GM10248 (cell line): ENCODE measurements at regions not wholly inside any gene's neighbourhood (a gene's known extent, or its start where the extent isn't known, plus 50 kb on each side); places are given as distances from the start of the nearest gene placed in this dataset.

Source experiments
- CTCF ChIA-PET: fragments of 300-600 bp; sonication (Branson Sonifier 250); formaldehyde crosslinking; extraction: SDS; loops from one replicate; lab custom pipeline; 2021; ENCODE audit warnings: antibody characterized with exemption; lab: Yijun Ruan, JAX
- POLR2A ChIA-PET: fragments of 350-650 bp; sonication (Branson Sonifier 250); formaldehyde crosslinking; extraction: SDS; loops from one replicate; lab custom pipeline; 2020; ENCODE audit warnings: antibody characterized with exemption; lab: Yijun Ruan, JAX
- DNase-seq: peaks from one replicate; pipeline ENCODE4 v3.0.0; 2012; ENCODE audit errors: extremely low spot score
- CTCF ChIP-seq: IDR thresholded peaks from 2 replicates; pipeline ENCODE4 v1.5.1; 2012; ENCODE audit warnings: mild to moderate bottlenecking, low read depth; ENCODE audit errors: extremely low read depth, missing control alignments, control extremely low read depth

DNA sequence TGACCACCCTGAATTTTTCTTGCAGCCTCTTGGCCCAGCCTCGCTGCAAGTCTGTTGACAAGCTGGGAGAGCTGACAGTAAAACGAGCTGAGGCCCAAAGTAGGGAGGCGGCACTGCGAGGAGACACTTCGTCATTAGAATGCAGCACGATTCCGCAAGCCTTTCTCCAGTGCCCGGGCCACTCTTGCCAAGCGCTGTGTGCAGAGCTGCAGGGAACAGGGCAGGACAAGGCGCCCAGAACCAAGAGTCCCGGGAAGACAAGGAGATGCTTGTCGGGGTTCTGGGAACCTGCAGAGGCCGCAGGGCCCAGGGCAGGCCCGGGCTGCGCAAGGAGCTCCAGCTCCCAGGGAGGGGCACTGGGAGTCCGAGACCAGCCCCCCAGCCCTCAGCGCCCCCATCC, 187.1 kb downstream of the BCOR start:
- no peak for TF ChIP-seq CTCF
- POLR2A ChIA-PET, result no interaction called here
- no peak for DNase-seq
- CTCF ChIA-PET, result no interaction called here

DNA sequence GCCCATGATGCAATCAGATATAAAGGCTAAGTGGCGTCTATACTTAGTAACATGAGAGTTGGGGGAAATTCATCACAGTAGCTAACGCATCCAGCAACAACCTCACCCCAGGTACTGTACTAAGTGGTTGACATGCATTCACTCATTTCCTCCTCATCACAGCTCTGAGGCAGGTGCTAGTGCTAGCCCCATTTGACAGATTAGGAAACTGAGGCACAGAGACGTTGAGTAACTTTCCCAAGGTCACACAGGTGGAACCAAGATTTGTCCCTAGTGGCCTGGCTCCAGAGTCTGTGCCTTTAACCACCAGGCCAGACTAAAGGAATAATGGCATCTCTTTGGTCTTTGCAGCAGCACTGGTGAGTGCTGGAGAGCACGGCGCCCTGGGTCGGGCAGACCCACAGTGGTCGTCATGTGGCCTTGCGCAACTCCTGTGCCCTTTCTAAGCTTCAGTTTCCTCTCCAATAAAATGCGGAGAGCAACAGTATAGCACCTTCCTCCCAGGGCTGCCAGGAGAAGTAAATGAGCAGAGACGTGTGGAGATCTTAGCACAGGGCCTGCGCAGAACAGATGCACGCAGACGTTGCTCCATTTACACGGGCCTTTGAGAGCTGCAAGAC, 186.4 kb downstream of the BCOR start:
- POLR2A ChIA-PET, result no interaction called here
- CTCF ChIA-PET, result no interaction called here
- TF ChIP-seq CTCF, result no peak
- DNase-seq, result no peak

- ChIA-PET POLR2A (no interaction called here), CTCF (no interaction called here)
- DNase-seq, result no peak
- TF ChIP-seq CTCF, result no peak
Measured at GRCh38 chrX:39912126-39912525, 185.6 kb downstream of the BCOR start.

DNA sequence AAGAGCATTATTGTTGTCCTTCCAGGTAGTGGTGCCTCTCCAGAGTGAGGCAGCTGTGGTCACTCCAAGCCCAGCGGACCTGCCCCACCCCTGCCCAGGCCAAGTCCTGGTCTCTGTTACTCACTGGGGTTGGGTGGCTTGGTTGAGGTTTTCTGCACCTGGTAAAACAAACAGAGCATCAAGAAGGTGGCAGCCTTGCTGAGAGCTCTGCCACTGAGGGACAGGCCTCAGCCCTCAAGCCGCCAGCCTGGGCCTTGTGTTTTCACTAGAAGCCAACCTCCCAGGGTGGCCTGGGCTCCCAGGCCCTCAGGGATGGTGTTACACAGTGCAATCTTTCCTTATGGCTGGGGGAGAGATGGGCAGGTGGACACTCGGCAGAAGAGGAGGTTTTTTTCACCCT, 182.7 kb downstream of the BCOR start:
- ChIA-PET CTCF (no interaction called here), POLR2A (no interaction called here)
- DNase-seq, result no peak
- TF ChIP-seq CTCF, result no peak

DNA sequence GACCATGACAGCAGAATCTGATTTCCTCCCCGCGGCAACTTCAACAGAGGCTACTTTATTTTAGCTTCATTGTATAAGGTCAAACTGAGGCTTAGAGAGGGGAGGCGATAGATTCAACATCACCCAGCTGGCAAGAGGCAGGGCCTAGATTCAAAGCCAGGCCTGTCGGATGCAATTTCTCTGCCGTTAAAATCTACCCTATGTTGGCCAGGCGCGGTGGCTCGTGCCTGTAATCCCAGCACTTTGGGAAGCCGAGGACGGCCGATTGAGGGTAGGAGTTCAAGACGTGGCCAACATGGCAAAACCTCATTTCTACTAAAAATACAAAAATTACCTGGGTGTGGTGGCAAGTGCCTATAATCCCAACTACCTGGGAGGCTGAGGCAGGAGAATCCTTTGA, 182.2 kb downstream of the BCOR start:
- CTCF ChIA-PET, result no interaction called here
- DNase-seq, result no peak
- POLR2A ChIA-PET, result no interaction called here
- TF ChIP-seq CTCF, result no peak

DNA sequence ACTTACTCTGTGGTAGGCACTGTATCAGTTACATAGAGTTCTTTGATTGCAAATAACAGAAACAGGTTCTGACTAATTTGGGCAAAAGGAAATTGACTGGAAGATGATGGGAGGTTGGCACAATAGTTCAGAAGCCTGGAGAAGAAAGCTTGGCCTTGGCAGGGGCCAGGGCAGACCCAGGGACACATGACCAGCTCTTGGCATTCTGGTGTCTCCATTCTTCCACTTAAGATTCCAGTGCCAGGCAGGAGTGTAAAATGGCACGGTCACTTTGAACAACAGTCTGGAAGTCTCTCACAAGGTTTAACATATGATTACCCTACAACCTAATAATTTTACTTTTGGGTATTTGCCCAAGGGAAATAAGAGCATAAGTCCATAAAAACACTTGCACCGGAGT, 175.9 kb downstream of the BCOR start:
- POLR2A ChIA-PET, result no interaction called here
- DNase-seq, result no peak
- no peak for TF ChIP-seq CTCF
- CTCF ChIA-PET, result no interaction called here
